Gastroesophageal sphincter (tissue), 4 donors: ENCODE measurements at regions not wholly inside any gene's neighbourhood (a gene's known extent, or its start where the extent isn't known, plus 50 kb on each side); places are given as distances from the start of the nearest gene placed in this dataset.

Experiments
- ATAC-seq: fragments of 150-250 bp; one replicate; pipeline ENCODE4 v1.9.1; 2016; ENCODE audit warnings: mild to moderate bottlenecking, moderate library complexity
- H3K27ac ChIP-seq, 4 donors: fragments of 200-600 bp; sonication (generic) in 3 of 4; 1 replicate in 3 of 4; 2 replicates in 1 of 4; pipeline ENCODE4 v1.5.1; 2016 to 2019
- H3K27me3 ChIP-seq: fragments of 200-600 bp; sonication (generic); one replicate; pipeline ENCODE4 v1.5.1; 2019
- H3K36me3 ChIP-seq, 2 donors: fragments of 200-600 bp; sonication (generic); one replicate each; pipeline ENCODE4 v1.5.1; 2019; ENCODE audit warnings: control low read depth in 1 of 2
- H3K4me1 ChIP-seq, 3 donors: fragments of 200-600 bp; sonication (generic); 1 replicate in 2 of 3; 2 replicates in 1 of 3; pipeline ENCODE4 v1.5.1; 2016 to 2019; ENCODE audit warnings: control low read depth in 2 of 3
- H3K4me3 ChIP-seq, 2 donors: fragments of 200-600 bp; sonication (generic); one replicate each; pipeline ENCODE4 v1.5.1; 2019; ENCODE audit warnings: mild to moderate bottlenecking in 1 of 2, moderate library complexity in 1 of 2
- H3K9me3 ChIP-seq, 3 donors: fragments of 200-600 bp; sonication (generic); one replicate each; pipeline ENCODE4 v1.5.1; 2017 to 2019; ENCODE audit warnings: control low read depth in 2 of 3
- CTCF ChIP-seq, 4 experiments: fragments of 200-600 bp in 2 of 4; fragments of 450-650 bp in 2 of 4; sonication (generic) in 1 of 4; IDR thresholded peaks; one replicate each; pipeline ENCODE4 v1.5.1; 2017 to 2019; ENCODE audit warnings: antibody characterized with exemption in 4 of 4, mild to moderate bottlenecking in 2 of 4, moderate library complexity in 2 of 4
- EP300 ChIP-seq: sonication (generic); formaldehyde crosslinking; IDR thresholded peaks from one replicate; pipeline ENCODE4 v1.6.1; 2017; ENCODE audit warnings: antibody characterized with exemption, mild to moderate bottlenecking
- POLR2A ChIP-seq, 2 donors: fragments of 450-650 bp; IDR thresholded peaks; one replicate each; pipeline ENCODE4 v1.6.1; 2017; ENCODE audit warnings: antibody characterized with exemption in 2 of 2, mild to moderate bottlenecking in 2 of 2, moderate library complexity in 1 of 2
- POLR2AphosphoS5 ChIP-seq: sonication (generic); formaldehyde crosslinking; IDR thresholded peaks from one replicate; pipeline ENCODE4 v1.6.1; 2017; ENCODE audit warnings: antibody characterized with exemption
- WGBS, 2 donors: methylation state at CpG; one replicate each; pipeline ENCODE4 v1.1.5; 2018; ENCODE audit warnings: low coverage in 1 of 2; 5-methylcytosine and 5-hydroxymethylcytosine counted together

- no peak overlapping the region for H3K27ac ChIP-seq
- H3K4me1 ChIP-seq: no peaks in the 10 kb centered on the region
- no peak for ATAC-seq
- H3K36me3 ChIP-seq: no peaks in the 10 kb centered on the region
- no peaks in the 10 kb centered on the region for H3K9me3 ChIP-seq
- TF ChIP-seq CTCF (IDR thresholded peaks at IDR 0.05): no peak
- no peak for TF ChIP-seq POLR2AphosphoS5
- no peaks in the 10 kb centered on the region for H3K27me3 ChIP-seq
- 79 to 100% methylated on average over 2 of the region's 2 CpGs for WGBS, 2 donors
- no peak overlapping the region for H3K4me3 ChIP-seq
Measured at GRCh38 chr5:167482555-167482954, 808.9 kb upstream of the WWC1 start.

GRCh38 chr5:167485061-167485774 is 806.2 kb upstream of the WWC1 start:
- Histone ChIP-seq H3K4me1 (no peaks in the 10 kb centered on the region), H3K27ac (no peak overlapping the region), H3K36me3 (no peaks in the 10 kb centered on the region), H3K27me3 (no peaks in the 10 kb centered on the region), H3K4me3 (no peak overlapping the region), H3K9me3 (no peaks in the 10 kb centered on the region)
- ATAC-seq: no peak
- WGBS, 2 donors: 82 to 85% methylated on average over 8 of the region's 8 CpGs
- TF ChIP-seq EP300 (no peak), POLR2AphosphoS5 (no peak), POLR2A (IDR thresholded peaks at IDR 0.05) (no peak), CTCF (IDR thresholded peaks at IDR 0.05) (no peak)

GRCh38 chr5:167488371-167488770 is 803.1 kb upstream of the WWC1 start:
- Histone ChIP-seq H3K36me3 (no peaks in the 10 kb centered on the region), H3K9me3 (no peaks in the 10 kb centered on the region), H3K27me3 (no peaks in the 10 kb centered on the region), H3K27ac (no peak overlapping the region), H3K4me1 (no peaks in the 10 kb centered on the region), H3K4me3 (no peak overlapping the region)
- no peak for ATAC-seq
- TF ChIP-seq EP300 (no peak), POLR2A (IDR thresholded peaks at IDR 0.05) (no peak), CTCF (IDR thresholded peaks at IDR 0.05) (no peak)
- WGBS, 2 donors: 66 to 82% methylated on average over 2 of the region's 2 CpGs

GRCh38 chr5:167489202-167489601 is 802.2 kb upstream of the WWC1 start:
- H3K4me1 ChIP-seq: no peaks in the 10 kb centered on the region
- no peak for TF ChIP-seq EP300
- TF ChIP-seq POLR2A (IDR thresholded peaks at IDR 0.05): no peak
- no peak for TF ChIP-seq CTCF (IDR thresholded peaks at IDR 0.05)
- no peak for TF ChIP-seq POLR2AphosphoS5
- no peaks in the 10 kb centered on the region for H3K9me3 ChIP-seq
- H3K36me3 ChIP-seq: no peaks in the 10 kb centered on the region
- H3K27ac ChIP-seq: no peak overlapping the region
- H3K27me3 ChIP-seq: no peaks in the 10 kb centered on the region
- H3K4me3 ChIP-seq: no peak overlapping the region
- no peak for ATAC-seq

- Histone ChIP-seq H3K4me1 (no peaks in the 10 kb centered on the region), H3K9me3 (no peaks in the 10 kb centered on the region), H3K36me3 (no peaks in the 10 kb centered on the region), H3K4me3 (no peak overlapping the region), H3K27ac (no peak overlapping the region), H3K27me3 (no peaks in the 10 kb centered on the region)
- no peak for TF ChIP-seq POLR2A (IDR thresholded peaks at IDR 0.05)
- TF ChIP-seq EP300: no peak
- TF ChIP-seq POLR2AphosphoS5: no peak
- TF ChIP-seq CTCF (IDR thresholded peaks at IDR 0.05): no peak
- no peak for ATAC-seq
- 40 to 58% methylated on average over 5 of the region's 5 CpGs for WGBS, 2 donors
Measured at GRCh38 chr5:167503926-167504720, 787.3 kb upstream of the WWC1 start.
